C4-2B (cell line): ENCODE measurements at regions not wholly inside any gene's neighbourhood (a gene's known extent, or its start where the extent isn't known, plus 50 kb on each side); places are given as distances from the start of the nearest gene placed in this dataset.

Source experiments
- CTCF ChIP-seq: fragments of 450-650 bp; conservative IDR thresholded peaks from 2 replicates; pipeline ENCODE4 v1.5.1; 2017; ENCODE audit warnings: mild to moderate bottlenecking
- ZFX ChIP-seq: fragments of 450-650 bp; IDR thresholded peaks from 2 replicates; pipeline ENCODE4 v1.6.1; 2017

GRCh38 chr10:30709229-30709628 is 79.7 kb upstream of the LYZL2 start:
- no peak; the same call in 1 of the 2 replicates for TF ChIP-seq CTCF
- TF ChIP-seq ZFX: no peak
